Esophagus muscularis mucosa (tissue), 4 donors: ENCODE measurements at regions not wholly inside any gene's neighbourhood (a gene's known extent, or its start where the extent isn't known, plus 50 kb on each side); places are given as distances from the start of the nearest gene placed in this dataset.

Experiments used
- DNase-seq: peaks from one replicate; pipeline ENCODE4 v3.0.0-alpha.2; 2017; ENCODE audit errors: extremely low spot score
- H3K27ac ChIP-seq, 4 donors: fragments of 200-600 bp; sonication (generic); replicated peaks in 1 of 4; 1 replicate in 3 of 4; 2 replicates in 1 of 4; pipeline ENCODE4 v1.5.1; 2016 to 2019; ENCODE audit warnings: mild to moderate bottlenecking in 1 of 4
- H3K27me3 ChIP-seq, 4 donors: fragments of 200-600 bp; sonication (generic); one replicate each; pipeline versions ENCODE4 v1.5.1 to v1.6.0; 2016 to 2019
- H3K36me3 ChIP-seq, 4 donors: fragments of 200-600 bp; sonication (generic); one replicate each; pipeline ENCODE4 v1.5.1; 2016 to 2019
- H3K4me1 ChIP-seq, 4 donors: fragments of 200-600 bp; sonication (generic); one replicate each; pipeline ENCODE4 v1.5.1; 2016 to 2019
- H3K4me3 ChIP-seq, 4 donors: fragments of 200-600 bp; sonication (generic); 1 replicate in 2 of 4; 2 replicates in 2 of 4; pipeline ENCODE4 v1.5.1; 2016 to 2019; ENCODE audit warnings: mild to moderate bottlenecking in 4 of 4, moderate library complexity in 1 of 4
- H3K9me3 ChIP-seq, 4 donors: fragments of 200-600 bp; sonication (generic); 1 replicate in 3 of 4; 2 replicates in 1 of 4; pipeline ENCODE4 v1.5.1; 2016 to 2019
- EP300 ChIP-seq: sonication (generic); formaldehyde crosslinking; IDR thresholded peaks from one replicate; pipeline ENCODE4 v1.6.1; 2017; ENCODE audit warnings: antibody characterized with exemption
- POLR2A ChIP-seq: fragments of 450-650 bp; IDR thresholded peaks from one replicate; pipeline ENCODE4 v1.6.1; 2017; ENCODE audit warnings: antibody characterized with exemption, moderate library complexity, mild to moderate bottlenecking, low read depth
- POLR2AphosphoS5 ChIP-seq, 2 donors: sonication (generic); formaldehyde crosslinking; IDR thresholded peaks; one replicate each; pipeline ENCODE4 v1.6.1; 2017; ENCODE audit warnings: antibody characterized with exemption in 2 of 2
- WGBS: methylation state at CpG from one replicate; pipeline ENCODE4 v1.1.5; 2018; 5-methylcytosine and 5-hydroxymethylcytosine counted together
- intact Hi-C: fragments of 100-400 bp; cut with DNase I; formaldehyde crosslinking; loops from one replicate; pipeline ENCODE4 v1.15.1; 2023
- TF ChIP-seq, protein P1 (sequence below), 3 experiments: fragments of 200-600 bp in 2 of 3; fragments of 450-650 bp in 1 of 3; sonication (generic) in 2 of 3; IDR thresholded peaks; one replicate each; pipeline ENCODE4 v1.5.1; 2017 to 2019; ENCODE audit warnings: antibody characterized with exemption in 3 of 3, mild to moderate bottlenecking in 2 of 3, moderate library complexity in 1 of 3

DNA sequence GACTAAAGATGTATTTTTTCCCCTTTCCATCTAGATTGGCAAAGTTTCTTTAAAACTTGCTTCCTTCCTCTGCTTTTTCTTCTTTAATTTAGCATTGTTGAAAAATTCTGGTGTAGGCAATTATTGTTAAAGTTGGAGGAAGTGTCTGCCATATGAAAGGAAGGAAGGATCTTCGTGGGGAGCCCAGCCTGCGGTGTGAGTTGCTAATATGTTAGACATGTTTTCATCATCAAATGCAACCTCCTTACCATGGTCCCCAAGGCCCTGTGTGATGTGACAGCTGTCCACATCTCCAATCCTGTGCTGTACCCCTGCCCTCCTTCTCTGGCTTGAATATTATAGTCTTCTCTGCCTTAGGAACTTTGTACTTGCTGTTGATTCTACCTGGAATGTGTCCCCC is 81.0 kb upstream of the ZBTB18 start:
- Histone ChIP-seq H3K36me3 (no peaks in the 10 kb centered on the region), H3K27me3 (peaks cover 0 to 12% (median 0%) of the 10 kb centered on the region in 4 donors), H3K27ac (no peak overlapping the region), H3K4me1 (peaks cover 0 to 6% (median 0%) of the 10 kb centered on the region in 4 donors), H3K4me3 (no peak overlapping the region), H3K9me3 (no peaks in the 10 kb centered on the region)
- 62% methylated on average over 2 of the region's 2 CpGs for WGBS
- intact Hi-C loops, result no loop called here
- TF ChIP-seq, protein P1, sequence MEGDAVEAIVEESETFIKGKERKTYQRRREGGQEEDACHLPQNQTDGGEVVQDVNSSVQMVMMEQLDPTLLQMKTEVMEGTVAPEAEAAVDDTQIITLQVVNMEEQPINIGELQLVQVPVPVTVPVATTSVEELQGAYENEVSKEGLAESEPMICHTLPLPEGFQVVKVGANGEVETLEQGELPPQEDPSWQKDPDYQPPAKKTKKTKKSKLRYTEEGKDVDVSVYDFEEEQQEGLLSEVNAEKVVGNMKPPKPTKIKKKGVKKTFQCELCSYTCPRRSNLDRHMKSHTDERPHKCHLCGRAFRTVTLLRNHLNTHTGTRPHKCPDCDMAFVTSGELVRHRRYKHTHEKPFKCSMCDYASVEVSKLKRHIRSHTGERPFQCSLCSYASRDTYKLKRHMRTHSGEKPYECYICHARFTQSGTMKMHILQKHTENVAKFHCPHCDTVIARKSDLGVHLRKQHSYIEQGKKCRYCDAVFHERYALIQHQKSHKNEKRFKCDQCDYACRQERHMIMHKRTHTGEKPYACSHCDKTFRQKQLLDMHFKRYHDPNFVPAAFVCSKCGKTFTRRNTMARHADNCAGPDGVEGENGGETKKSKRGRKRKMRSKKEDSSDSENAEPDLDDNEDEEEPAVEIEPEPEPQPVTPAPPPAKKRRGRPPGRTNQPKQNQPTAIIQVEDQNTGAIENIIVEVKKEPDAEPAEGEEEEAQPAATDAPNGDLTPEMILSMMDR (IDR thresholded peaks at IDR 0.05), result no peak
- TF ChIP-seq POLR2AphosphoS5 (IDR thresholded peaks at IDR 0.05) (no peak), EP300 (no peak), POLR2A (no peak)
- no peak for DNase-seq

DNA sequence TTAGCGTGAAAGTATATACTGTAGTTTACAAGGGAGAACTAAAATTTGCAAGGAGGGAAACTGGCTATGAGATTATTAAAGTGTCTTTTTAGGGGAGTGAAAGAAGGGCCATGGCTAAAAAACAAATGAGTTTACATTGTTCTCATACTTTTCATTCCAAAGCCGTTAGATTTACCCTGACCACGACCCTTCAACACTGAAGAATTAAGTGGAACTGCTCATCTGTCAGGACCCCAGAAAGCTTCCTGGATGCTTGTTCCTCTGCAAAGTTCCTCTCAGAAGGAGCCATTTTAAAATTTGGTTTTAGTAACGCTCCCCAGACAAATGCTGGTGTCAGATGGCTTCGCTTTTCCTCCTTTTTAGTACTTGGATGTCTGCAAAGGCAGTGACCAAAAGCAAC is 82.7 kb upstream of the ZBTB18 start:
- intact Hi-C loops, result no loop called here
- no peak for DNase-seq
- TF ChIP-seq EP300 (no peak), POLR2A (no peak), POLR2AphosphoS5 (IDR thresholded peaks at IDR 0.05) (no peak)
- TF ChIP-seq, protein P1 (IDR thresholded peaks at IDR 0.05), result no peak
- WGBS, result 50% methylated on average over 5 of the region's 5 CpGs
- no peaks in the 10 kb centered on the region for H3K36me3 ChIP-seq
- no peak overlapping the region for H3K4me3 ChIP-seq
- H3K27me3 ChIP-seq, result no peaks in the 10 kb centered on the region
- peaks cover 0 to 6% (median 0%) of the 10 kb centered on the region in 4 donors for H3K4me1 ChIP-seq
- H3K9me3 ChIP-seq, result no peaks in the 10 kb centered on the region
- H3K27ac ChIP-seq, result no peak overlapping the region

DNA sequence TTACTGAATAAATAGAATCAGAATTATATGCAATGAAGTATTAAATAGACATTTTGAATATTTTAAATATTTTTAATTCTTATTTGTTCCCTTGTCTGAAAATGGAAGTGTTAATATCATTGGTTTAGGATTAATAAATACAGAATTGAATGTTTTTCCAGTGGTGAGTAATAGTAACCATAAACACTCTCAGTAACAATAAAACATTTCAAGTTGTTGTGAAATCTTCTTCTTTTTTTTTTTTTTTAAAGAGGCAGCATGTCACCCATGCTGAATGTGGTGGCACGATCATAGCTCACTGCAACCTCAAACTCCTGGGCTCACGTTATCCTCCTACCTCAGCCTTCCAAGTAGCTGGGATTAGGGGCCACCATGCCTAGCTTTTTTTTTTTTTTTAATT is 86.2 kb upstream of the ZBTB18 start:
- no peaks in the 10 kb centered on the region for H3K9me3 ChIP-seq
- no peak overlapping the region for H3K27ac ChIP-seq
- peaks cover 0 to 6% (median 0%) of the 10 kb centered on the region in 4 donors for H3K4me1 ChIP-seq
- intact Hi-C loops, result no loop called here
- TF ChIP-seq POLR2AphosphoS5 (IDR thresholded peaks at IDR 0.05) (no peak), EP300 (no peak), POLR2A (no peak)
- TF ChIP-seq, protein P1 (IDR thresholded peaks at IDR 0.05), result no peak
- 94% methylated on average over 2 of the region's 2 CpGs for WGBS
- no peak overlapping the region for H3K4me3 ChIP-seq
- no peak for DNase-seq
- no peaks in the 10 kb centered on the region for H3K36me3 ChIP-seq
- H3K27me3 ChIP-seq, result no peaks in the 10 kb centered on the region

GRCh38 chr1:243963571-243963970 is 87.5 kb upstream of the ZBTB18 start:
- Histone ChIP-seq H3K9me3 (no peaks in the 10 kb centered on the region), H3K4me3 (no peak overlapping the region), H3K4me1 (peaks cover 0 to 3% (median 0%) of the 10 kb centered on the region in 4 donors), H3K36me3 (no peaks in the 10 kb centered on the region), H3K27ac (no peak overlapping the region), H3K27me3 (peaks cover 0 to 9% (median 0%) of the 10 kb centered on the region in 4 donors)
- 78% methylated on average over 3 of the region's 3 CpGs for WGBS
- TF ChIP-seq, protein P1 (IDR thresholded peaks at IDR 0.05), result no peak
- TF ChIP-seq POLR2A (no peak), EP300 (no peak), POLR2AphosphoS5 (IDR thresholded peaks at IDR 0.05) (no peak)
- intact Hi-C loops, result no loop called here
- no peak for DNase-seq

- Histone ChIP-seq H3K4me1 (no peaks in the 10 kb centered on the region), H3K4me3 (no peak overlapping the region), H3K27ac (no peak overlapping the region), H3K36me3 (no peaks in the 10 kb centered on the region), H3K9me3 (no peaks in the 10 kb centered on the region), H3K27me3 (peaks cover 0 to 9% (median 0%) of the 10 kb centered on the region in 4 donors)
- no peak for TF ChIP-seq POLR2AphosphoS5 (IDR thresholded peaks at IDR 0.05)
- no peak for TF ChIP-seq EP300
- TF ChIP-seq, protein P1 (IDR thresholded peaks at IDR 0.05), result no peak
- TF ChIP-seq POLR2A, result no peak
- intact Hi-C loops, result no loop called here
- 88% methylated on average over 3 of the region's 3 CpGs for WGBS
- DNase-seq, result peak; percentile 72
Measured at GRCh38 chr1:243962541-243962940, 88.5 kb upstream of the ZBTB18 start.
